ENCODE measurements at regions not wholly inside any gene's neighbourhood (a gene's known extent, or its start where the extent isn't known, plus 50 kb on each side); places are given as distances from the start of the nearest gene placed in this dataset.
A peak's percentile ranks its signal among the peaks of the same experiment; 100 is the strongest.

- Histone ChIP-seq H3K4me1 (ENCODE audit: insufficient read depth, low read length) (no peaks in the 10 kb centered on the region), H3K14ac (ENCODE audit: insufficient read depth, low read length) (no peak overlapping the region; the same call in 1 of the 2 replicates), H2BK12ac (ENCODE audit: insufficient read length, low read depth, low read length) (no peak overlapping the region), H2AFZ (ENCODE audit: low read length) (no peak overlapping the region), H3K27ac (ENCODE audit: insufficient read length, low read depth, low read length) (no peak overlapping the region), H4K91ac (ENCODE audit: insufficient read length, low read depth, low read length) (no peak overlapping the region), H4K5ac (ENCODE audit: insufficient read length, low read depth, low read length) (no peak overlapping the region), H2BK20ac (ENCODE audit: low read depth, low read length, poor library complexity, severe bottlenecking) (no peak overlapping the region), H4K20me1 (ENCODE audit: control insufficient read depth, insufficient read depth, insufficient read length) (peaks cover 3% of the 10 kb centered on the region), H2BK120ac (ENCODE audit: low read depth, low read length, poor library complexity, severe bottlenecking) (no peak overlapping the region), H3K9me3 (ENCODE audit: control insufficient read depth, low read depth, low read length) (no peaks in the 10 kb centered on the region), H3K27me3 (ENCODE audit: insufficient read depth, low read length) (no peaks in the 10 kb centered on the region), H3K23ac (ENCODE audit: insufficient read length, low read depth, low read length) (no peak overlapping the region), H4K8ac (replicated peaks; ENCODE audit: insufficient read length, low read depth, low read length) (no peak overlapping the region), H2BK5ac (ENCODE audit: insufficient read length, low read length) (no peak overlapping the region), H2AK5ac (ENCODE audit: insufficient read length, low read length) (no peak overlapping the region), H3T11ph (ENCODE audit: low read length) (no peak overlapping the region), H3K18ac (ENCODE audit: insufficient read length, low read depth, low read length) (no peak overlapping the region), H2BK15ac (ENCODE audit: low read depth, low read length) (no peak overlapping the region), H3K56ac (ENCODE audit: insufficient read length, low read depth, low read length) (no peak overlapping the region), H3K79me2 (ENCODE audit: insufficient read depth, low read length) (no peaks in the 10 kb centered on the region), H3K4ac (ENCODE audit: low read depth, low read length) (no peak overlapping the region), H3K9ac (ENCODE audit: extremely low read depth, insufficient read length, low read length) (no peak overlapping the region), H3K23me2 (ENCODE audit: insufficient read length, low read depth, low read length, poor library complexity, severe bottlenecking) (no peaks in the 10 kb centered on the region), H3K4me2 (ENCODE audit: insufficient read depth, insufficient read length, low read length) (no peak overlapping the region), H3K79me1 (ENCODE audit: insufficient read depth, low read depth, low read length, poor library complexity, severe bottlenecking) (no peaks in the 10 kb centered on the region)
- Mint-ChIP-seq H3K9me3 (peaks cover 0 to 5% of the 10 kb centered on the region in 2 experiments; a peak in 3 of 5 replicates), H3K27ac (no peak overlapping the region; a peak in 1 of 7 replicates), H3K4me3 (no peak overlapping the region), H3K27me3 (ENCODE audit: low read depth) (peaks cover 8% of the 10 kb centered on the region), H3K36me3 (ENCODE audit: insufficient read depth in 1 of 3, low read depth in 3 of 3) (no peaks in the 10 kb centered on the region), H3K4me1 (no peaks in the 10 kb centered on the region)
- DNase-seq, result peak; percentile 52
- no CpG with 5 or more reads among the region's 12 CpGs for WGBS (ENCODE audit: extremely low coverage, insufficient read length, low lambda C conversion rate)
- no peak for TF ChIP-seq CTCF (conservative IDR thresholded peaks at IDR 0.05)
These were observed 151.7 kb downstream of the RBFOX3 start for GRCh38 chr17:79459003-79459655.

All from H9 (cell line).